ENCODE measurements at regions not wholly inside any gene's neighbourhood (a gene's known extent, or its start where the extent isn't known, plus 50 kb on each side); places are given as distances from the start of the nearest gene placed in this dataset.

DNA sequence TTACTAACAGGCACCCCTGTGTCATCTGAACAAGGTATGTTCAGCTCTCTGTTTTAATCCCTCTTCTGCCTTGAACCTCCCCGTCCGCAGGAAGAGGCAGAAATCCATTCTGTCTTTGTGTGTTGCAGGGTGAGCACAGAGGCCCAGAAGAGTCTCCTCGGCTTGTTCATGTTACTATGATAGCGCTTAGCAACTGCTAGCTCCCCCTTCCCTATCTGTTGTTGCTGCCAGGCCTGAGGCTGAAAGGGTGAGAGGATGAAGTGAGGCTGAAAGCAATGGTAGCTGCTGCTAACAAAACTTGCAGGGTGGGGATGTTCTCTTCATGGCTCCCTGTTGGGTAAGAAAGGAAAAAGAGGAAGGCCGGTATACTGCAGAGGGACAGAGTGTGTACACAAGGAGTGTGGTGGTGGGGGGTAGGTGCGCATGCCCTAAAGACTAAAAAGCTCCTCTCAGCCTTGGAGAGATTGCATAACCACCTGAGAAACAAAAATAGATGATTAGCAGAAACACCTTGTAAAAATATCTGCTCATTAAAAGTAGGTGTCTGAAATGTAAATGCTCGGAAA lies 55.2 kb upstream of the CITED2 start:
- no peak for DNase-seq

DNA sequence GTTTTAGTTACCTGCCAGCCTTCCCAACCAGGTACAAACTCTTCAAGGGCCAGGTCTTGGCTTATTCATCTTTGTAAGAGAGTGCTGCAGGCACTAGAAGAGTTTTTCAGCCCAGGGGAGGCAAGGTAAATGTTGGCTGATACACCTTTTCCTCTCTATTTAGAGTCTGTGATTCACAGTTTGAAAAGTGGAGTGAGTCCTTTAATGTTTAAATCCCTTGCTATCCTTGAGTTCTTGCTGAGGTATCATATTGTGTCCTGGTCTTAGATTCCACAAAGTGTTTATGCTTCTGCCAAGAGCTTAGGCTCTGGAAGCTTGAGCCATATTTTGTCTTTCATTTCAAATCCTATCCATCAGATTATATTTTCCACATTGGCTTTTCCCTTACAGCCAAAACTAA lies 52.8 kb upstream of the CITED2 start:
- no peak for DNase-seq

DNA sequence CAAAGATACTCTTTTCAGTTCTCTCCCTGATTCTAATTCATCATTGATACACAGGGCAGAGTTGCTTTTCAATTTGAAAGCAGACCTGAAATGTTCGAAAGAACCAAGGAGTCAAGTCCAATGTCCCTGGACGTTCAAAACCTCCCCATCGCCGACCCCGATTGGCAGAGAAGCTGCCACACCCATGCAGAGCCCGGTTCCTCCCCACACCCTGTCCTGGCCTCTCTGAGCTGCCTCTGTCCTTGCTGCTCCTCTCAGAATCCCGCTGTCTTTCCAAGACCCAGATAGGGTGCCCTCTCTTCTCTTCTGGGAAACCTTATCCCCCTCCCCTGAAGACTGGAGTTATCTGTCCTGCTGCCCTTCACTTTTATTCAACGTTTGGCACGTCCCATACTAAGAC lies 52.3 kb upstream of the CITED2 start:
- DNase-seq, result no peak

DNA sequence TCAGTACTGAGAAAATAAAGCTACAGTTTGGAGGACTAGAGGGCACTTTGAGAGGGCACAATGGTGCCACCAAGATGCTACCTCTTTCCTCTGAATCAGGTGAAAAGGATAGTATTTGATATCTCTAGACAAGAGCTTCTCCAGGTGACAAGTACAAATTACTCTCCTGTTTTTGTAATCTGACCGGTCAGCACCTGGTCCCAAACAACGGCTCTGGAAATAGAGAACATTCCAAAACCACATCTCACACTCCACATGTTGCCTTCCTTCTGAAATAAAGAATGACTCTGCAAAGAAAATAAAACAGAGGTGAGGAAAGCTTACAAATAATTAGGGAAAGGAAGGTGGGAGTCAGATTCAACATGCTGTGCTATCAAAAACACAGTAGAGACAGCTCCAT lies 51.3 kb upstream of the CITED2 start:
- DNase-seq, result no peak

DNA sequence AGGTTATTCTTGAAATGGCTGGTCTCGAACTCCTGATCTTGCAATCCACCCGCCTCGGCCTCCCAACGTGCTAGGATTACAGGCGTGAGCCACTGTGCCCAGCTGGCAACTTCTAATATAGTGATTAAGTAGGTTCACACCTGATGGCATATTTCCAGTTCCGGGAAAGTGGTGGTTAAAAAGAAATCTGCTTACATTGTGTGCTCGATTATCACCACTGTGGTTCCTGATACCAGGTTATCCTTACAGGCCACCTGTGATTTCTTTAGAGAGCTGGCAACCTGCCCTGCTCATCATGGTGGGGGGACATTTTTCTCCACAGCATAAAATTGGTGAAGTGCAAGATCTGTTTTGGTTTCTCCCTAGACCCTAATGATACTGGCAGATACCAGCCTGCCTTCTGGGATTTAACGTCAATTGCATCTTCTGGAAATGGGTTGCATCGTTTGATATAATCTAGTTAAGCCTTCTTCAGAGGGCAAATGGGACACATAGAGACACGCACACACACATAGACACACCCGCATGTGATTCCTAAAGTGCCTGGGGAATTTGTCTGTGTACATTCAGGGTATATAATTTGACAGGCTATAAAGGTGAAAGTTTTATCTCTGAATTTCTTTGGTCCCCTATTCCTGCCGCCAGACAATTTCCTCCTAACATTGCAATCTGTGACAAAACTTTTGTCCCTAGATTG lies 49.7 kb upstream of the CITED2 start:
- DNase-seq, result no peak

Measured in fibroblast of skin of right biceps (primary cell).